Karpas-422 (cell line): ENCODE measurements at regions not wholly inside any gene's neighbourhood (a gene's known extent, or its start where the extent isn't known, plus 50 kb on each side); places are given as distances from the start of the nearest gene placed in this dataset.
"Not testable (repeated sequence)": the region's sequence is repeated elsewhere in the genome, so short reads cannot be mapped to it uniquely, and the experiment has no call there.

Experiments
- DNase-seq: peaks from one replicate; pipeline ENCODE4 v3.0.0-alpha.2; 2015
- H2AFZ ChIP-seq: fragments of 200-600 bp; sonication (generic); 2 replicates; pipeline ENCODE4 v1.6.1; 2014; ENCODE audit warnings: antibody characterized with exemption, low read length, mixed read lengths
- H3K27ac ChIP-seq: fragments of 200-600 bp; sonication (generic); 2 replicates; pipeline ENCODE4 v1.5.1; 2014; ENCODE audit warnings: mild to moderate bottlenecking, low read length, moderate library complexity
- H3K27me3 ChIP-seq: fragments of 200-600 bp; sonication (generic); 2 replicates; pipeline ENCODE4 v1.6.1; 2014; ENCODE audit warnings: low read length, mixed read lengths
- H3K36me3 ChIP-seq: fragments of 200-600 bp; sonication (generic); 2 replicates; pipeline ENCODE4 v1.6.1; 2014; ENCODE audit warnings: low read length, mixed read lengths; ENCODE audit not compliant: insufficient read depth
- H3K4me1 ChIP-seq: fragments of 200-600 bp; sonication (generic); 2 replicates; pipeline ENCODE4 v1.6.1; 2014; ENCODE audit warnings: mild to moderate bottlenecking, low read length, mixed read lengths
- H3K4me2 ChIP-seq: fragments of 200-600 bp; sonication (generic); 2 replicates; pipeline ENCODE4 v1.6.1; 2014; ENCODE audit warnings: low read length, low read depth, mild to moderate bottlenecking; ENCODE audit not compliant: poor library complexity, severe bottlenecking
- H3K4me3 ChIP-seq: fragments of 200-600 bp; sonication (generic); 2 replicates; pipeline ENCODE4 v1.5.1; 2014; ENCODE audit warnings: mild to moderate bottlenecking, antibody characterized with exemption, low read length, mixed read lengths
- H3K79me2 ChIP-seq: fragments of 200-600 bp; sonication (generic); 2 replicates; pipeline ENCODE4 v1.6.1; 2014; ENCODE audit warnings: mild to moderate bottlenecking, low read length, mixed read lengths
- H3K9ac ChIP-seq: fragments of 200-600 bp; sonication (generic); 2 replicates; pipeline ENCODE4 v1.6.0; 2014; ENCODE audit warnings: low read length
- H3K9me2 ChIP-seq: fragments of 200-600 bp; sonication (generic), shearing (Covaris generic); replicated peaks from 2 replicates; pipeline ENCODE4 v1.6.0; 2014; ENCODE audit warnings: mild to moderate bottlenecking, low read length, moderate library complexity; ENCODE audit not compliant: insufficient read depth
- H3K9me3 ChIP-seq: fragments of 300-700, 200-600 bp; sonication (generic); 2 replicates; pipeline ENCODE4 v1.6.1; 2014; ENCODE audit warnings: low read length, mixed read lengths
- H4K20me1 ChIP-seq: fragments of 200-600 bp; sonication (generic); 2 replicates; pipeline ENCODE4 v1.6.1; 2014; ENCODE audit warnings: mild to moderate bottlenecking, antibody characterized with exemption, low read length, low read depth; ENCODE audit not compliant: insufficient read depth

- H2AFZ ChIP-seq, H3K27me3 ChIP-seq, H3K4me2 ChIP-seq, H3K9ac ChIP-seq, H3K36me3 ChIP-seq, H3K9me2 ChIP-seq, H3K79me2 ChIP-seq, DNase-seq, H3K9me3 ChIP-seq, H4K20me1 ChIP-seq, H3K4me3 ChIP-seq, H3K4me1 ChIP-seq, H3K27ac ChIP-seq: not testable (repeated sequence)
Measured at GRCh38 chrX:887724-888123, 257.1 kb downstream of the SHOX start.

GRCh38 chrX:883588-883987 is 253.0 kb downstream of the SHOX start:
- no peaks in the 10 kb centered on the region for H3K27me3 ChIP-seq
- H3K4me1 ChIP-seq: no peaks in the 10 kb centered on the region
- no peaks in the 10 kb centered on the region for H3K9me2 ChIP-seq
- no peaks in the 10 kb centered on the region for H4K20me1 ChIP-seq
- H3K9ac ChIP-seq: no peak overlapping the region
- DNase-seq: no peak
- H3K27ac ChIP-seq: no peak overlapping the region
- no peak overlapping the region for H2AFZ ChIP-seq
- H3K36me3 ChIP-seq: no peaks in the 10 kb centered on the region
- no peaks in the 10 kb centered on the region for H3K9me3 ChIP-seq
- no peak overlapping the region for H3K4me2 ChIP-seq
- no peak overlapping the region for H3K4me3 ChIP-seq
- no peaks in the 10 kb centered on the region for H3K79me2 ChIP-seq

GRCh38 chrX:879756-880698 is 249.4 kb downstream of the SHOX start:
- H2AFZ ChIP-seq, H3K4me1 ChIP-seq, H4K20me1 ChIP-seq, H3K9me3 ChIP-seq, H3K27me3 ChIP-seq, H3K9ac ChIP-seq, H3K9me2 ChIP-seq, H3K4me3 ChIP-seq, H3K79me2 ChIP-seq, DNase-seq, H3K36me3 ChIP-seq, H3K27ac ChIP-seq, H3K4me2 ChIP-seq: not testable (repeated sequence)

- Histone ChIP-seq H3K9me2 (no peaks in the 10 kb centered on the region), H3K27me3 (no peaks in the 10 kb centered on the region), H3K4me1 (no peaks in the 10 kb centered on the region), H4K20me1 (no peaks in the 10 kb centered on the region), H3K4me2 (no peak overlapping the region), H3K9me3 (peaks cover 5% of the 10 kb centered on the region; the same call in 1 of the 2 replicates), H3K9ac (no peak overlapping the region), H3K79me2 (no peaks in the 10 kb centered on the region), H3K36me3 (no peaks in the 10 kb centered on the region), H2AFZ (no peak overlapping the region), H3K4me3 (no peak overlapping the region), H3K27ac (no peak overlapping the region)
- DNase-seq: no peak
Measured at GRCh38 chrX:874061-874460, 243.5 kb downstream of the SHOX start.

- Histone ChIP-seq H3K4me2 (no peak overlapping the region), H3K4me1 (no peaks in the 10 kb centered on the region), H3K4me3 (no peak overlapping the region)
Measured at GRCh38 chrX:873016-873415, 242.4 kb downstream of the SHOX start.

GRCh38 chrX:872090-872489 is 241.5 kb downstream of the SHOX start:
- Histone ChIP-seq H2AFZ (no peak overlapping the region), H3K79me2 (no peaks in the 10 kb centered on the region), H3K9me2 (no peaks in the 10 kb centered on the region), H3K36me3 (no peaks in the 10 kb centered on the region), H3K27ac (no peak overlapping the region), H3K4me3 (no peak overlapping the region), H3K27me3 (no peaks in the 10 kb centered on the region), H3K9me3 (peaks cover 5% of the 10 kb centered on the region; the same call in 1 of the 2 replicates), H3K4me2 (no peak overlapping the region), H3K9ac (no peak overlapping the region), H3K4me1 (no peaks in the 10 kb centered on the region), H4K20me1 (no peaks in the 10 kb centered on the region)
- DNase-seq: no peak

More at GRCh38 chrX:873016-873415, 242.4 kb downstream of the SHOX start:
- Histone ChIP-seq H3K9me3 (peaks cover 5% of the 10 kb centered on the region; the same call in 1 of the 2 replicates), H3K27me3 (no peaks in the 10 kb centered on the region), H4K20me1 (no peaks in the 10 kb centered on the region), H2AFZ (no peak overlapping the region), H3K36me3 (no peaks in the 10 kb centered on the region), H3K27ac (no peak overlapping the region), H3K79me2 (no peaks in the 10 kb centered on the region), H3K9me2 (no peaks in the 10 kb centered on the region), H3K9ac (no peak overlapping the region)
- DNase-seq: no peak

GRCh38 chrX:871626-872025 is 241.0 kb downstream of the SHOX start:
- peaks cover 5% of the 10 kb centered on the region; the same call in 1 of the 2 replicates for H3K9me3 ChIP-seq
- no peaks in the 10 kb centered on the region for H3K9me2 ChIP-seq
- no peak overlapping the region for H2AFZ ChIP-seq
- no peak overlapping the region for H3K27ac ChIP-seq
- no peaks in the 10 kb centered on the region for H3K4me1 ChIP-seq
- H3K9ac ChIP-seq: no peak overlapping the region
- H4K20me1 ChIP-seq: no peaks in the 10 kb centered on the region
- H3K36me3 ChIP-seq: no peaks in the 10 kb centered on the region
- DNase-seq: no peak
- no peaks in the 10 kb centered on the region for H3K79me2 ChIP-seq
- no peaks in the 10 kb centered on the region for H3K27me3 ChIP-seq
- no peak overlapping the region for H3K4me3 ChIP-seq
- H3K4me2 ChIP-seq: no peak overlapping the region

GRCh38 chrX:867966-868647 is 237.5 kb downstream of the SHOX start:
- no peak overlapping the region for H3K27ac ChIP-seq
- no peaks in the 10 kb centered on the region for H4K20me1 ChIP-seq
- no peaks in the 10 kb centered on the region for H3K79me2 ChIP-seq
- DNase-seq: no peak
- H3K9me2 ChIP-seq: no peaks in the 10 kb centered on the region
- H2AFZ ChIP-seq: no peak overlapping the region
- peaks cover 12% of the 10 kb centered on the region for H3K9me3 ChIP-seq
- H3K9ac ChIP-seq: no peak overlapping the region
- H3K4me2 ChIP-seq: no peak overlapping the region
- H3K4me3 ChIP-seq: no peak overlapping the region
- no peaks in the 10 kb centered on the region for H3K27me3 ChIP-seq
- no peaks in the 10 kb centered on the region for H3K4me1 ChIP-seq
- no peaks in the 10 kb centered on the region for H3K36me3 ChIP-seq
